ENCODE measurements at regions not wholly inside any gene's neighbourhood (a gene's known extent, or its start where the extent isn't known, plus 50 kb on each side); places are given as distances from the start of the nearest gene placed in this dataset.

- TF ChIP-seq NFAT5 (CRISPR knock-in tag; IDR thresholded peaks at IDR 0.05) (no peak), ZNF782 (CRISPR knock-in tag; IDR thresholded peaks at IDR 0.05; ENCODE audit: borderline replicate concordance) (no peak), ZNF766 (CRISPR knock-in tag; IDR thresholded peaks at IDR 0.05; ENCODE audit: borderline replicate concordance) (no peak), SSRP1 (CRISPR knock-in tag; IDR thresholded peaks at IDR 0.05) (no peak), ZNF263 (CRISPR knock-in tag; IDR thresholded peaks at IDR 0.05) (no peak), HNRNPH1 (optimal IDR thresholded peaks at IDR 0.05; ENCODE audit: low read depth, low read length) (no peak), ZBTB46 (CRISPR knock-in tag; IDR thresholded peaks at IDR 0.05; ENCODE audit: borderline replicate concordance) (no peak), MATR3 (CRISPR knock-in tag; IDR thresholded peaks at IDR 0.05) (no peak)
These were observed 1388.0 kb upstream of the TENM3 start (continued) for GRCh38 chr4:180855184-180855583.

Data from HepG2 (cell line).